H9 (cell line): ENCODE measurements at regions not wholly inside any gene's neighbourhood (a gene's known extent, or its start where the extent isn't known, plus 50 kb on each side); places are given as distances from the start of the nearest gene placed in this dataset.

Experiments used
- DNase-seq: peaks from one replicate; pipeline ENCODE4 v3.0.0-alpha.2; 2017
- H2AFZ ChIP-seq: one replicate; pipeline ENCODE4 v1.6.1; 2013; ENCODE audit warnings: mild to moderate bottlenecking, low read length, control low read depth, moderate library complexity
- H2AK5ac ChIP-seq: 2 replicates; pipeline ENCODE4 v1.6.1; 2013; ENCODE audit warnings: low read length, control low read depth, mixed read lengths; ENCODE audit not compliant: insufficient read length
- H2BK120ac ChIP-seq: one replicate; pipeline ENCODE4 v1.6.1; 2013; ENCODE audit warnings: low read depth, mild to moderate bottlenecking, low read length, control low read depth, inconsistent platforms; ENCODE audit not compliant: poor library complexity, severe bottlenecking
- H2BK12ac ChIP-seq: 2 replicates; pipeline ENCODE4 v1.6.1; 2013; ENCODE audit warnings: low read length, control low read depth, mixed read lengths, low read depth; ENCODE audit not compliant: insufficient read length
- H2BK15ac ChIP-seq: 2 replicates; pipeline ENCODE4 v1.6.1; 2013; ENCODE audit warnings: low read depth, low read length, control low read depth
- H2BK20ac ChIP-seq: one replicate; pipeline ENCODE4 v1.6.1; 2013; ENCODE audit warnings: low read depth, mild to moderate bottlenecking, low read length, control low read depth, inconsistent platforms; ENCODE audit not compliant: poor library complexity, severe bottlenecking
- H2BK5ac ChIP-seq: 2 replicates; pipeline ENCODE4 v1.6.1; 2013; ENCODE audit warnings: low read length, control low read depth, mixed read lengths; ENCODE audit not compliant: insufficient read length
- H3K14ac ChIP-seq: 2 replicates; pipeline ENCODE4 v1.6.1; 2013; ENCODE audit warnings: low read length, control low read depth; ENCODE audit not compliant: insufficient read depth
- H3K18ac ChIP-seq: 2 replicates; pipeline ENCODE4 v1.6.1; 2013; ENCODE audit warnings: low read depth, mild to moderate bottlenecking, mixed read lengths, low read length, control low read depth; ENCODE audit not compliant: insufficient read length
- H3K23ac ChIP-seq: 2 replicates; pipeline ENCODE4 v1.6.1; 2013; ENCODE audit warnings: low read length, control low read depth, mixed read lengths, low read depth; ENCODE audit not compliant: insufficient read length
- H3K23me2 ChIP-seq: 2 replicates; pipeline ENCODE4 v1.6.1; 2013; ENCODE audit warnings: low read depth, mild to moderate bottlenecking, mixed read lengths, low read length, control low read depth; ENCODE audit not compliant: insufficient read length, poor library complexity, severe bottlenecking
- H3K27ac ChIP-seq: 2 replicates; pipeline ENCODE4 v1.5.1; 2013; ENCODE audit warnings: low read length, control low read depth, mixed read lengths, low read depth; ENCODE audit not compliant: insufficient read length
- H3K27me3 ChIP-seq: 2 replicates; pipeline ENCODE4 v1.6.1; 2013; ENCODE audit warnings: low read length, control low read depth, inconsistent platforms; ENCODE audit not compliant: insufficient read depth
- H3K4ac ChIP-seq: 2 replicates; pipeline ENCODE4 v1.6.1; 2013; ENCODE audit warnings: low read depth, mild to moderate bottlenecking, control low read depth, inconsistent platforms, low read length, moderate library complexity
- H3K4me1 ChIP-seq: 2 replicates; pipeline ENCODE4 v1.6.1; 2013; ENCODE audit warnings: low read length, control low read depth, inconsistent platforms; ENCODE audit not compliant: insufficient read depth
- H3K4me2 ChIP-seq: 2 replicates; pipeline ENCODE4 v1.6.1; 2013; ENCODE audit warnings: low read length, control low read depth, mixed read lengths; ENCODE audit not compliant: insufficient read length, insufficient read depth
- H3K56ac ChIP-seq: 2 replicates; pipeline ENCODE4 v1.6.1; 2013; ENCODE audit warnings: low read depth, mild to moderate bottlenecking, mixed read lengths, low read length, control low read depth; ENCODE audit not compliant: insufficient read length
- H3K79me1 ChIP-seq: 2 replicates; pipeline ENCODE4 v1.6.1; 2013; ENCODE audit warnings: low read depth, mild to moderate bottlenecking, moderate library complexity, low read length, control low read depth, inconsistent platforms; ENCODE audit not compliant: insufficient read depth, poor library complexity, severe bottlenecking
- H3K79me2 ChIP-seq: 2 replicates; pipeline ENCODE4 v1.6.1; 2013; ENCODE audit warnings: low read length, control low read depth, inconsistent platforms; ENCODE audit not compliant: insufficient read depth
- H3K9ac ChIP-seq: 2 replicates; pipeline ENCODE4 v1.6.1; 2013; ENCODE audit warnings: low read length, control low read depth, mixed read lengths; ENCODE audit not compliant: insufficient read length; ENCODE audit errors: extremely low read depth
- H3K9me3 ChIP-seq: one replicate; pipeline ENCODE4 v1.6.1; 2013; ENCODE audit warnings: low read depth, low read length, inconsistent platforms; ENCODE audit not compliant: control insufficient read depth
- H3T11ph ChIP-seq: one replicate; pipeline ENCODE4 v1.6.1; 2013; ENCODE audit warnings: mild to moderate bottlenecking, low read length, control low read depth, inconsistent platforms
- H4K20me1 ChIP-seq: one replicate; pipeline ENCODE4 v1.6.1; 2013; ENCODE audit not compliant: control insufficient read depth, insufficient read length, insufficient read depth
- H4K5ac ChIP-seq: 2 replicates; pipeline ENCODE4 v1.6.1; 2013; ENCODE audit warnings: low read depth, mild to moderate bottlenecking, mixed read lengths, low read length, control low read depth; ENCODE audit not compliant: insufficient read length
- H4K8ac ChIP-seq: replicated peaks from 2 replicates; pipeline ENCODE4 v1.6.1; 2013; ENCODE audit warnings: low read length, control low read depth, mixed read lengths, low read depth; ENCODE audit not compliant: insufficient read length
- H4K91ac ChIP-seq: 2 replicates; pipeline ENCODE4 v1.6.1; 2013; ENCODE audit warnings: low read depth, mild to moderate bottlenecking, moderate library complexity, mixed read lengths, low read length, control low read depth; ENCODE audit not compliant: insufficient read length
- H3K27ac Mint-ChIP-seq, 3 experiments: 2 replicates in 2 of 3; 3 replicates in 1 of 3; pipeline ENCODE4 v1.8.0; 2020 to 2021; ENCODE audit warnings: mixed read lengths in 3 of 3, mild to moderate bottlenecking in 1 of 3, moderate library complexity in 1 of 3
- H3K27me3 Mint-ChIP-seq: 2 replicates; pipeline ENCODE4 v1.8.0; 2021; ENCODE audit warnings: low read depth, mild to moderate bottlenecking, moderate library complexity, mixed read lengths
- H3K36me3 Mint-ChIP-seq, 3 experiments: 2 replicates in 2 of 3; 3 replicates in 1 of 3; pipeline ENCODE4 v1.8.0; 2020 to 2021; ENCODE audit warnings: low read depth in 3 of 3, mixed read lengths in 3 of 3; ENCODE audit not compliant: insufficient read depth in 1 of 3
- H3K4me1 Mint-ChIP-seq, 2 experiments: 2 replicates each; pipeline ENCODE4 v1.8.0; 2020; ENCODE audit warnings: mixed read lengths in 2 of 2
- H3K4me3 Mint-ChIP-seq, 2 experiments: 2 replicates in 1 of 2; 3 replicates in 1 of 2; pipeline ENCODE4 v1.8.0; 2020 to 2021; ENCODE audit warnings: mild to moderate bottlenecking in 2 of 2, mixed read lengths in 2 of 2, moderate library complexity in 1 of 2
- H3K9me3 Mint-ChIP-seq, 2 experiments: 2 replicates in 1 of 2; 3 replicates in 1 of 2; pipeline ENCODE4 v1.8.0; 2020; ENCODE audit warnings: mild to moderate bottlenecking in 2 of 2, mixed read lengths in 2 of 2, moderate library complexity in 1 of 2
- WGBS: extraction: QIAGEN DNeasy Blood & Tissue Kit; methylation state at CpG from one replicate; pipeline ENCODE4 v1.1.7; 2013; ENCODE audit warnings: missing lambda C conversion rate, low lambda C conversion rate, mixed read lengths; ENCODE audit not compliant: insufficient read length; ENCODE audit errors: extremely low coverage; 5-methylcytosine and 5-hydroxymethylcytosine counted together
- TF ChIP-seq, protein P1 (sequence below): fragments of 200-600 bp; sonication (generic); conservative IDR thresholded peaks from 3 replicates; pipeline ENCODE4 v1.8.0; 2021; ENCODE audit warnings: antibody characterized with exemption, mild to moderate bottlenecking

DNA sequence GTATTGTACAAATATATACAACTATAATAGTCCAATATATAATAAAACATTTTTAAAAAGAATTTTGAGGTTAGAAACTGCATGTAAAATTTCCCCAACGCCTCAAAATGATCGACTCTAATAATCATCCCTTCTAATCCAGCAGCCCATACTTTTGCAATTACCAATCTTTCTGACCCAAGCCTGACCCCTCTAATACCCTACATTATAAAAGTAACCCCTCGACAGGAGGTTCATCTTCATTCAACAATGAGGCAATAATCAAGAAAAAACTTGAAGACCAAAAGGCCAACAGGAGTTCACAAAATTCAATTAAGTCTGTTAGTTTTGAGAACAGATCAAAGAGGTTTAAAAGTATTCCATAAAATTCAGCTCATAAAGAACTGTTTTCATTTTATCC is 393.5 kb downstream of the GPM6A start:
- Histone ChIP-seq H4K5ac (no peak overlapping the region), H4K8ac (no peak overlapping the region), H2AFZ (no peak overlapping the region), H3K23me2 (no peaks in the 10 kb centered on the region), H2BK5ac (no peak overlapping the region), H2BK120ac (no peak overlapping the region), H2BK20ac (no peak overlapping the region), H4K20me1 (no peaks in the 10 kb centered on the region), H3K79me1 (no peaks in the 10 kb centered on the region), H3K27ac (no peak overlapping the region), H3K4ac (no peak overlapping the region), H2BK12ac (no peak overlapping the region), H3K27me3 (no peaks in the 10 kb centered on the region), H3K9ac (no peak overlapping the region), H3T11ph (peak overlapping the region; percentile 17), H3K18ac (no peak overlapping the region), H3K4me1 (no peaks in the 10 kb centered on the region), H3K14ac (no peak overlapping the region), H4K91ac (no peak overlapping the region), H2AK5ac (no peak overlapping the region), H3K56ac (no peak overlapping the region), H3K4me2 (no peak overlapping the region), H3K9me3 (no peaks in the 10 kb centered on the region), H2BK15ac (no peak overlapping the region), H3K23ac (no peak overlapping the region), H3K79me2 (no peaks in the 10 kb centered on the region)
- DNase-seq: no peak
- WGBS: no CpG with 5 or more reads among the region's 3 CpGs
- Mint-ChIP-seq H3K27me3 (no peaks in the 10 kb centered on the region), H3K4me3 (no peak overlapping the region), H3K27ac (no peak overlapping the region), H3K9me3 (peaks cover 8 to 10% of the 10 kb centered on the region in 2 experiments; a peak in 3 of 5 replicates), H3K4me1 (peaks cover 18 to 26% of the 10 kb centered on the region in 2 experiments), H3K36me3 (peaks cover 2 to 16% (median 9%) of the 10 kb centered on the region in 3 experiments; a peak in 5 of 7 replicates)
- TF ChIP-seq, protein P1, sequence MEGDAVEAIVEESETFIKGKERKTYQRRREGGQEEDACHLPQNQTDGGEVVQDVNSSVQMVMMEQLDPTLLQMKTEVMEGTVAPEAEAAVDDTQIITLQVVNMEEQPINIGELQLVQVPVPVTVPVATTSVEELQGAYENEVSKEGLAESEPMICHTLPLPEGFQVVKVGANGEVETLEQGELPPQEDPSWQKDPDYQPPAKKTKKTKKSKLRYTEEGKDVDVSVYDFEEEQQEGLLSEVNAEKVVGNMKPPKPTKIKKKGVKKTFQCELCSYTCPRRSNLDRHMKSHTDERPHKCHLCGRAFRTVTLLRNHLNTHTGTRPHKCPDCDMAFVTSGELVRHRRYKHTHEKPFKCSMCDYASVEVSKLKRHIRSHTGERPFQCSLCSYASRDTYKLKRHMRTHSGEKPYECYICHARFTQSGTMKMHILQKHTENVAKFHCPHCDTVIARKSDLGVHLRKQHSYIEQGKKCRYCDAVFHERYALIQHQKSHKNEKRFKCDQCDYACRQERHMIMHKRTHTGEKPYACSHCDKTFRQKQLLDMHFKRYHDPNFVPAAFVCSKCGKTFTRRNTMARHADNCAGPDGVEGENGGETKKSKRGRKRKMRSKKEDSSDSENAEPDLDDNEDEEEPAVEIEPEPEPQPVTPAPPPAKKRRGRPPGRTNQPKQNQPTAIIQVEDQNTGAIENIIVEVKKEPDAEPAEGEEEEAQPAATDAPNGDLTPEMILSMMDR: no peak
